Left renal pelvis (tissue), 4 donors: ENCODE measurements at regions not wholly inside any gene's neighbourhood (a gene's known extent, or its start where the extent isn't known, plus 50 kb on each side); places are given as distances from the start of the nearest gene placed in this dataset.

Experiments used
- DNase-seq, 4 donors: peaks; one replicate each; pipeline ENCODE4 v3.0.0-alpha.2; 2013; ENCODE audit warnings: low read depth in 4 of 4, low spot score in 3 of 4

DNA sequence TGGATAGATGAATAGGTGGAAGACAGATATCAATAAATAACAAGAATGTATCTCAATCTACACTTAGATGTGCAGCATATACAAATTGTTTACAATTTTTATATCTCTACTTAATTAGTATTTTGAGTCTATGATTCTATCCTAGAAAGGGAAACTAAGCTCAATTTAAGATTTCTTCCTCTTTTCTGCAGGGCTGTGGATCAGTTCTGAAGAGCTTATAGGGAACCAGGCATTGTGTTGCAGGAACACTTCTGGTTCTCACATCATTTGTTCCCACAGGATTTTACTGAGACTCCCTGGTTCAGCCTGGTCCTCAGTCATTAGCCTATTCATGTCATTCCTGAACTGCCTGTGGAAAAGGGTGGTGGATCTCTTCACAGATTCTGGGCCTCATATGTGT, 105.8 kb downstream of the TNFSF18 start:
- DNase-seq, result no peak

- no peak for DNase-seq
Measured at GRCh38 chr1:172946814-172947507, 103.8 kb downstream of the TNFSF18 start.

- no peak for DNase-seq
Measured at GRCh38 chr1:172948457-172948856, 102.3 kb downstream of the TNFSF18 start.

DNA sequence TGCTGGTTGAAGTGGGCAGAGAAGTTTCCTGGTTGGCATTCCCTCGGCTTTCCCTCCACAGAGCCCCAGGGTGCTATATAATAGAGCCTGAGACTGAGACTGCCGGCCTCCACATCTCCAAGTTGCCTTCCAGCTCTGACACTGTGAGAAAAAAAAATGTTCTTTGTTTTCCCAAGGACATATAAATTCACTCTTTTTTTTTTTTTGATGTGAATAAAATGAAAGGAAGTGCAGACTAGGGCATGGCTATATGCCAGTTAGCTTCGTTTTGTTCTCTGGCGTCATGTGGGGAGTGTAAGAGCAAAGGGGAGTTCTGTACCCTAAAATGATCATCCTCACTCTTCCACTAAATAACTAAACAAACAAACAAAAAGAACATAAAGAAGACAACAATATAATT, 101.6 kb downstream of the TNFSF18 start:
- DNase-seq, result no peak

DNA sequence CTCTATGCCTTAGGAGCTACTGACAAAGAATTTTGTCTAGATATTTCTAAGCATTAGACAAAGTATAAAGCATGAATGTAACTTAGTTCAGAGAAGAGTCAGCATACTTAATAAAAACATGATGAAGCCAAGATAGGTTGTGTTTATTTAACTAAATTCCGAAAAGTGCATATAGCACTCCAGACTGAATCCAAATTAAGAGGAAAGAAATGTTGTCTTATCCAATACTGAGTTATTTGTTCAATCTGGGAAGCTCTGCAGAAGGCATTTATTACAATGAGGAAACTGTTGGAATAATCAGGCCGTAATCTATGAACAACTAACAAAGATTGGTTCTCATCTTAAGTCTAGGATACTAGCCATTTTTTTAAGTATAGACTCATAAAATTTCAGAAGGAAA, 100.2 kb downstream of the TNFSF18 start:
- DNase-seq, result no peak

GRCh38 chr1:172951730-172952365, 98.9 kb downstream of the TNFSF18 start:
- DNase-seq, result no peak

- no peak for DNase-seq
Measured at GRCh38 chr1:172952516-172952915, 98.2 kb downstream of the TNFSF18 start.

GRCh38 chr1:172954476-172955150, 96.1 kb downstream of the TNFSF18 start:
- no peak for DNase-seq

GRCh38 chr1:172955161-172955815, 95.5 kb downstream of the TNFSF18 start:
- DNase-seq, result no peak

DNA sequence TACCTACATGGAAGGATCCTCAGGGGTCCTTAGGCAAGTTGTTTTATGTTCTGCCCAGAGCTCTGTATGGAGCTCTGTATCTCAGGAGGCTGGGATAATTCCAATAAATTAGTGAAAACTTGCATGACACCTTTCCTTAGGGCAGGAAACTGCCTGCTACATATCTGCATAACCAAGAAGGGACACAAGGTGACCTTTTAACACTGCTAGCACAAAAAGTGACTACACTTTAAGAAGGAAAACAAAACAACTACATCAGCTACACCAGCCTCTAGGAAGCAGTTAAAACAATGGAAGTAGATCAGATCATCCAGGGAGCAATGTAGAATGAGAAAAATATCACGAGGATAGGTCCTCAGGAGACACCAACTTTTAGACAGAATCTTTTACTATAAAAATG, 93.9 kb downstream of the TNFSF18 start:
- DNase-seq, result no peak

DNA sequence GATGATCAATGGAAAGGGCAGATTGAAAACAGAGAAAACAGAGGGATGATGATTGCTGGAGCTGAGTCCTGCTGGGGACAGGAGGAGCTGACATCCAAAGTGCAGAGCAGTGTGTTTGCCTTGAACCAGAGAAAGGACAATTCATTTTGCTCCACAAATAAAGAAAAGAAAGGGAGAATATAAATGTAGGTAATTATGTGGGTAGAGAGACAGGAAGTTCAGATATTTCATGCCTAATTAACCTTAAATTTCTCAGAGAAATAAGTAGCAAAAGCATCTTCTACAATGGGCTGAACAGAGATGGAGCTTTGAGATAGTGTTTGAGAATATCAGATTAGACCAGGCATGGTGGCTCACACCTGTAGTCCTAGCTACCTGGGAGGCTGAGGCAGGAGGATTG, 93.2 kb downstream of the TNFSF18 start:
- no peak for DNase-seq

DNA sequence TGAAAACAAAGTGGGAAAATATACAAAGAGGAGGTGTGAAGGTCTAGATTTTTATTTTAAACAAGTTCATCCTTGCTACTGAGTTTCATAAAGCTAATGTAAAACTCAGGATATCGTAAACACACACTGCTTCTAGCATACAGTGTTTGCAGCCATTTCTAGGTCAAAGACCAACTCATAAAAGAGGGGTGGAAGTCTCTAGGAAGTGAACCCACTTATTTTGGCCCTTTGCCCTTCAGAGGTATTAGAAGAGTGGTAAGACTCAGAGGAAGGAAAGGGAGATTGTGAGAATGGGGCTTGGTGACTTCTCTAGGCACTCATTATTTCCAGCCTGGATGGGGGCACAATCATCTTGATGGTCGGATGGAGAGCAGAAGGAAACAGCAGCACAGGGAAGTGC, 91.2 kb downstream of the TNFSF18 start:
- DNase-seq, result no peak

- no peak for DNase-seq
Measured at GRCh38 chr1:172960019-172960418, 90.7 kb downstream of the TNFSF18 start.

- DNase-seq, result no peak
Measured at GRCh38 chr1:172960454-172961208, 90.1 kb downstream of the TNFSF18 start.

GRCh38 chr1:172964864-172965263, 85.9 kb downstream of the TNFSF18 start:
- no peak for DNase-seq

GRCh38 chr1:172966844-172967540, 83.7 kb downstream of the TNFSF18 start:
- DNase-seq, result no peak

DNA sequence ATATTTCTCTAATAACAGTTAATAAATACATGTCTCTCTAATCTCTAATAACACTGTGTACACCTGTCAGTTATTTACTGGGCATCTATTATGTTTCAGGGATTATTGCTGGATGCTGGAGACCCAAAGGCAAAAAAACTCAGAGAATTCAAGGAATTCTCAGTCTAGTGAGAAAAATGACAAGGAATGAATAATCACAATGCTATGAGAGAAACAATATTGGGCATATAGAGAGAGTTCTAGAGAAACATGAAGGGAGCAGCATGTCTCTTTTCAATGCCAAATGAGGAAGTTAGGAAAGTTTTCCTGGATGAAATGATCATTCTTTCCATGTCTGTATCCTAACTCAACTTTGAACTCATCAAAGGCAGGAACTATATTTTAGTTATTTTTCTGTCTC, 82.8 kb downstream of the TNFSF18 start:
- DNase-seq, result no peak

GRCh38 chr1:172969611-172970010, 81.1 kb downstream of the TNFSF18 start:
- DNase-seq, result no peak

DNA sequence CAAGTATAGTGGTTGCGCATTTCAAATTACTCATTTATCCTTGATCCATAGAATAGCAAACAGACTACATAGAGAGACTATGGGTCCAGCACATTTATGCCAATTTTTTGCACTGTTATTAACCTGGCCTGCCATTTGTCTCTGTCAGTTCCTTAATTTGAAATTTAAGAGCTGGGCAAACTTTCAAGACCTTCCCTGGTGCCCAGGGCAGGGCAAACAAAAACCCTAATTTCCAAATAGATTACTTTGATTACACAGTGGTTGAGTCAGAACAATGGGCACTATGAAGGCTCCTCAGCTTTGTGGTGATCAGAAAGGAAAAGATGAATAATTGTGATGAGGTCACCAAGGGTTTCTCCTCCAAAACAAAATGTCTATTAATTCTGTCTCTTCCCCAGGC, 80.6 kb downstream of the TNFSF18 start:
- no peak for DNase-seq

DNA sequence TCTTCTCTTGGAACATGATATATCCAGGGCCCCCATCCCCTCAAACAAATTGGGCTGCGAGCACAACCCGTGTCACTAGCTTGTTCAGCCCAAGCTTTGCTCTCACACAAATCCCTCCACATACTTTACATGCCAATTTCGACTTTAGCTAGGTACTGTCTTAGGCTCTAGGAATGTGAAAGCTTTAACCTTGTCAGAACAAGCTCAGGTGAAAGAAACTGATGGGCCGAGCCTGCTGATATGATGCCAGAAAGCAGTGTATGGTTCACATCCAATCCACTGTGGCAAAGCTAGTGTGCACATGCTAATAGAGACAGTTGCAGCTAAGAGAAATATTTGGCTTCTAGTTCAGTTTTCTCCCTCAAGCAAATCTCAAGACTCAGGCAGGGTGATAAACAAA, 79.5 kb downstream of the TNFSF18 start:
- no peak for DNase-seq
